ENCODE measurements at regions not wholly inside any gene's neighbourhood (a gene's known extent, or its start where the extent isn't known, plus 50 kb on each side); places are given as distances from the start of the nearest gene placed in this dataset.

DNA sequence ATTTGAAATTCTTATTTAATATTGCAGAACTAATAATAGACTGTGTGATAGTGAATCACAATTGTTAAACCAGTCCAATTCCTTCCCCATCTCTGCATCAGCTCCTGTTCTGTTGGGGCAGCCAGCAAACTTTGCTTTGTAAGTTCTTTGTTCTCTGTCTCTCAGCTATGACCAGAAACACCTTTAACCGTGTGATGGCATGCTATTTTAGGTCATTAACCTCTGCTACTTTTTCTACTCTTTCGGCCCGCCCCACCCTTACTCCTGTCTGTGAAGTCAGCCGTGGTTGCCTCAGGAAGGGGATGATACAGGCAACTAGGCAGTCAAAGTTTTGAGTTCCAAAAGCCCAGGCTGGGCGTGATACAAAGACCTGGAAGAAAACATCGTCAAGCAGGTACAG, 51.3 kb upstream of the EGFL6 start:
- TF ChIP-seq CTCF (IDR thresholded peaks at IDR 0.05) (no peak), CREM (CRISPR knock-in tag; IDR thresholded peaks at IDR 0.05) (no peak), SP1 (CRISPR knock-in tag; conservative IDR thresholded peaks at IDR 0.05) (no peak), ATF3 (CRISPR knock-in tag; conservative IDR thresholded peaks at IDR 0.05) (no peak)
- TF ChIP-seq, protein P1, sequence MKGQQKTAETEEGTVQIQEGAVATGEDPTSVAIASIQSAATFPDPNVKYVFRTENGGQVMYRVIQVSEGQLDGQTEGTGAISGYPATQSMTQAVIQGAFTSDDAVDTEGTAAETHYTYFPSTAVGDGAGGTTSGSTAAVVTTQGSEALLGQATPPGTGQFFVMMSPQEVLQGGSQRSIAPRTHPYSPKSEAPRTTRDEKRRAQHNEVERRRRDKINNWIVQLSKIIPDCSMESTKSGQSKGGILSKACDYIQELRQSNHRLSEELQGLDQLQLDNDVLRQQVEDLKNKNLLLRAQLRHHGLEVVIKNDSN (CRISPR knock-in tag; IDR thresholded peaks at IDR 0.05): no peak
